ENCODE measurements at regions not wholly inside any gene's neighbourhood (a gene's known extent, or its start where the extent isn't known, plus 50 kb on each side); places are given as distances from the start of the nearest gene placed in this dataset.

- in situ Hi-C loops (cut with MboI; ENCODE audit: low sequenced_read_pairs, unreplicated experiment), result no loop called here
- TF ChIP-seq CTCF (IDR thresholded peaks at IDR 0.05; ENCODE audit: borderline replicate concordance, control extremely low read depth, extremely low read depth, insufficient read depth, missing control alignments), result peak; percentile 11
These were observed 390.1 kb upstream of the TRIB2 start for GRCh38 chr2:12326449-12327190.

GRCh38 chr2:12330916-12331315 is 385.8 kb upstream of the TRIB2 start:
- no peak for DNase-seq (ENCODE audit: low spot score)
- in situ Hi-C loops (cut with MboI; ENCODE audit: low sequenced_read_pairs, unreplicated experiment), result no loop called here
- no peak for TF ChIP-seq CTCF (IDR thresholded peaks at IDR 0.05; ENCODE audit: borderline replicate concordance, control extremely low read depth, extremely low read depth, insufficient read depth, missing control alignments)

More at GRCh38 chr2:12326449-12327190, 390.1 kb upstream of the TRIB2 start:
- peak; percentile 17 for DNase-seq (ENCODE audit: low spot score)

GRCh38 chr2:12331698-12332097 is 385.0 kb upstream of the TRIB2 start:
- TF ChIP-seq CTCF (IDR thresholded peaks at IDR 0.05; ENCODE audit: borderline replicate concordance, control extremely low read depth, extremely low read depth, insufficient read depth, missing control alignments), result no peak
- in situ Hi-C loops (cut with MboI; ENCODE audit: low sequenced_read_pairs, unreplicated experiment), result no loop called here
- no peak for DNase-seq (ENCODE audit: low spot score)

GRCh38 chr2:12333293-12333692 is 383.4 kb upstream of the TRIB2 start:
- no peak for DNase-seq (ENCODE audit: low spot score)
- in situ Hi-C loops (cut with MboI; ENCODE audit: low sequenced_read_pairs, unreplicated experiment), result no loop called here
- no peak for TF ChIP-seq CTCF (IDR thresholded peaks at IDR 0.05; ENCODE audit: borderline replicate concordance, control extremely low read depth, extremely low read depth, insufficient read depth, missing control alignments)

GRCh38 chr2:12334412-12334966 is 382.2 kb upstream of the TRIB2 start:
- no peak for TF ChIP-seq CTCF (IDR thresholded peaks at IDR 0.05; ENCODE audit: borderline replicate concordance, control extremely low read depth, extremely low read depth, insufficient read depth, missing control alignments)
- in situ Hi-C loops (cut with MboI; ENCODE audit: low sequenced_read_pairs, unreplicated experiment), result no loop called here
- no peak for DNase-seq (ENCODE audit: low spot score)

- in situ Hi-C loops (cut with MboI; ENCODE audit: low sequenced_read_pairs, unreplicated experiment), result no loop called here
- no peak for TF ChIP-seq CTCF (IDR thresholded peaks at IDR 0.05; ENCODE audit: borderline replicate concordance, control extremely low read depth, extremely low read depth, insufficient read depth, missing control alignments)
- no peak for DNase-seq (ENCODE audit: low spot score)
These were observed 381.6 kb upstream of the TRIB2 start for GRCh38 chr2:12335131-12335530.

Measured in GM13976 (cell line).